Liver (tissue), 7 donors: ENCODE measurements at regions not wholly inside any gene's neighbourhood (a gene's known extent, or its start where the extent isn't known, plus 50 kb on each side); places are given as distances from the start of the nearest gene placed in this dataset.

ENCODE experiments used
- DNase-seq: peaks from one replicate; pipeline ENCODE4 v3.0.0-alpha.2; 2017; ENCODE audit warnings: low spot score
- H3K27ac ChIP-seq, 2 donors: one replicate each; pipeline ENCODE4 v1.7.0; 2013; ENCODE audit warnings: inconsistent platforms in 2 of 2, low read length in 2 of 2, control low read depth in 1 of 2, low read depth in 1 of 2, mild to moderate bottlenecking in 1 of 2
- H3K27me3 ChIP-seq, 4 donors: one replicate each; pipeline versions ENCODE4 v1.6.1 to v1.7.0; 2013; ENCODE audit warnings: low read length in 3 of 4, inconsistent platforms in 1 of 4, mild to moderate bottlenecking in 1 of 4, moderate library complexity in 1 of 4; ENCODE audit not compliant: control insufficient read depth in 4 of 4, insufficient read depth in 4 of 4
- H3K36me3 ChIP-seq, 4 donors: one replicate each; pipeline versions ENCODE4 v1.6.1 to v1.7.0; 2013; ENCODE audit warnings: low read length in 3 of 4, mild to moderate bottlenecking in 3 of 4, low read depth in 1 of 4, moderate library complexity in 1 of 4; ENCODE audit not compliant: control insufficient read depth in 4 of 4, insufficient read depth in 3 of 4
- H3K4me1 ChIP-seq, 4 donors: one replicate each; pipeline versions ENCODE4 v1.6.1 to v1.7.0; 2013; ENCODE audit warnings: low read length in 3 of 4, mild to moderate bottlenecking in 3 of 4, moderate library complexity in 1 of 4; ENCODE audit not compliant: control insufficient read depth in 4 of 4, insufficient read depth in 4 of 4
- H3K4me3 ChIP-seq, 3 donors: one replicate each; pipeline versions ENCODE4 v1.6.1 to v1.7.0; 2013; ENCODE audit warnings: low read length in 3 of 3, control low read depth in 1 of 3, low read depth in 1 of 3, mild to moderate bottlenecking in 1 of 3
- H3K9ac ChIP-seq, 2 donors: one replicate each; pipeline ENCODE4 v1.7.0; 2013; ENCODE audit warnings: low read length in 2 of 2, mild to moderate bottlenecking in 2 of 2, moderate library complexity in 2 of 2, control low read depth in 1 of 2, low read depth in 1 of 2
- H3K9me3 ChIP-seq, 4 donors: one replicate each; pipeline versions ENCODE4 v1.6.1 to v1.7.0; 2013; ENCODE audit warnings: low read length in 3 of 4; ENCODE audit not compliant: control insufficient read depth in 4 of 4
- ATF3 ChIP-seq: IDR thresholded peaks from 2 replicates; pipeline ENCODE4 v1.6.1; 2016; ENCODE audit warnings: antibody characterized with exemption
- EGR1 ChIP-seq, 2 donors: IDR thresholded peaks; 2 replicates each; pipeline ENCODE4 v1.6.1; 2016 to 2018; ENCODE audit warnings: antibody characterized with exemption in 2 of 2, low read depth in 2 of 2
- FOXA1 ChIP-seq: IDR thresholded peaks from 2 replicates; pipeline ENCODE4 v1.6.1; 2016; ENCODE audit warnings: antibody characterized with exemption
- GABPA ChIP-seq, 2 donors: IDR thresholded peaks in 1 of 2; conservative IDR thresholded peaks in 1 of 2; 2 replicates each; pipeline ENCODE4 v1.6.1; 2016; ENCODE audit warnings: antibody characterized with exemption in 2 of 2, mild to moderate bottlenecking in 1 of 2, moderate library complexity in 1 of 2
- HNF4A ChIP-seq, 2 donors: conservative IDR thresholded peaks; 2 replicates each; pipeline ENCODE4 v1.6.1; 2016; ENCODE audit warnings: antibody characterized with exemption in 2 of 2, mild to moderate bottlenecking in 2 of 2
- HNF4G ChIP-seq: IDR thresholded peaks from 2 replicates; pipeline ENCODE4 v1.6.1; 2016; ENCODE audit warnings: antibody characterized with exemption
- JUND ChIP-seq, 2 donors: IDR thresholded peaks; 2 replicates each; pipeline ENCODE4 v1.6.1; 2016; ENCODE audit warnings: antibody characterized with exemption in 2 of 2
- MAX ChIP-seq: IDR thresholded peaks from 2 replicates; pipeline ENCODE4 v1.6.1; 2016; ENCODE audit warnings: antibody characterized with exemption
- NR2F2 ChIP-seq: IDR thresholded peaks from 2 replicates; pipeline ENCODE4 v1.6.1; 2016; ENCODE audit warnings: antibody characterized with exemption
- RAD21 ChIP-seq, 2 donors: IDR thresholded peaks; 2 replicates each; pipeline ENCODE4 v1.6.1; 2016; ENCODE audit warnings: antibody characterized with exemption in 2 of 2, mild to moderate bottlenecking in 2 of 2
- REST ChIP-seq: IDR thresholded peaks from 2 replicates; pipeline ENCODE4 v1.6.1; 2016; ENCODE audit warnings: antibody characterized with exemption, mild to moderate bottlenecking
- RXRA ChIP-seq, 2 donors: IDR thresholded peaks; 2 replicates each; pipeline ENCODE4 v1.6.1; 2017 to 2018; ENCODE audit warnings: antibody characterized with exemption in 2 of 2, mild to moderate bottlenecking in 1 of 2
- SP1 ChIP-seq: IDR thresholded peaks from 2 replicates; pipeline ENCODE4 v1.6.1; 2018; ENCODE audit warnings: antibody characterized with exemption, mild to moderate bottlenecking
- TAF1 ChIP-seq: conservative IDR thresholded peaks from 2 replicates; pipeline ENCODE4 v1.6.1; 2016; ENCODE audit warnings: antibody characterized with exemption, mild to moderate bottlenecking
- YY1 ChIP-seq: IDR thresholded peaks from 2 replicates; pipeline ENCODE4 v1.6.1; 2016; ENCODE audit warnings: antibody characterized with exemption, mild to moderate bottlenecking
- ZBTB33 ChIP-seq: IDR thresholded peaks from 2 replicates; pipeline ENCODE4 v1.6.1; 2016; ENCODE audit warnings: antibody characterized with exemption
- WGBS: extraction: QIAGEN DNeasy Blood & Tissue Kit; methylation state at CpG from one replicate; pipeline ENCODE4 v1.1.7; 2013; 5-methylcytosine and 5-hydroxymethylcytosine counted together
- donor health status: healthy.
- donor health status: healthy.
- donor health status: healthy.
- donor health status: healthy.

GRCh38 chr12:114160445-114160844 lies 194.3 kb upstream of the RBM19 start:
- TF ChIP-seq RAD21 (IDR thresholded peaks at IDR 0.05): no peak
- no peak for TF ChIP-seq HNF4A (conservative IDR thresholded peaks at IDR 0.05)
- TF ChIP-seq YY1: no peak
- TF ChIP-seq ATF3: no peak
- TF ChIP-seq REST: no peak
- no peak for TF ChIP-seq EGR1 (IDR thresholded peaks at IDR 0.05; ENCODE audit: low read depth in 2 of 2)
- no peak for TF ChIP-seq TAF1
- no peak for TF ChIP-seq SP1
- H3K27ac ChIP-seq: no peak overlapping the region

GRCh38 chr12:114152890-114153289 lies 186.8 kb upstream of the RBM19 start:
- no peak overlapping the region for H3K27ac ChIP-seq
- WGBS: 61% methylated on average over 4 of the region's 4 CpGs

More at GRCh38 chr12:114160445-114160844, 194.3 kb upstream of the RBM19 start:
- Histone ChIP-seq H3K4me1 (peaks cover 0 to 9% (median 8%) of the 10 kb centered on the region in 4 donors), H3K9me3 (no peaks in the 10 kb centered on the region), H3K4me3 (no peak overlapping the region), H3K27me3 (no peaks in the 10 kb centered on the region), H3K9ac (no peak overlapping the region), H3K36me3 (no peaks in the 10 kb centered on the region)
- DNase-seq: no peak
- WGBS: 63% methylated on average over 3 of the region's 3 CpGs

More at GRCh38 chr12:114152890-114153289, 186.8 kb upstream of the RBM19 start:
- Histone ChIP-seq H3K27me3 (peaks cover 0 to 4% (median 1%) of the 10 kb centered on the region in 4 donors), H3K4me1 (no peaks in the 10 kb centered on the region), H3K4me3 (no peak overlapping the region), H3K9ac (no peak overlapping the region), H3K36me3 (no peaks in the 10 kb centered on the region), H3K9me3 (peaks cover 0 to 3% (median 0%) of the 10 kb centered on the region in 4 donors)
- no peak for DNase-seq
- TF ChIP-seq JUND (IDR thresholded peaks at IDR 0.05): no peak
- no peak for TF ChIP-seq TAF1
- TF ChIP-seq HNF4G: no peak
- no peak for TF ChIP-seq MAX
- TF ChIP-seq GABPA (IDR thresholded peaks at IDR 0.05 in 1 of 2, conservative IDR thresholded peaks at IDR 0.05 in 1 of 2): no peak
- no peak for TF ChIP-seq FOXA1
- no peak for TF ChIP-seq HNF4A (conservative IDR thresholded peaks at IDR 0.05)
- TF ChIP-seq NR2F2: no peak
- no peak for TF ChIP-seq ZBTB33
- no peak for TF ChIP-seq YY1
- no peak for TF ChIP-seq RXRA (IDR thresholded peaks at IDR 0.05)
